NCI-H524 (cell line): ENCODE measurements at regions not wholly inside any gene's neighbourhood (a gene's known extent, or its start where the extent isn't known, plus 50 kb on each side); places are given as distances from the start of the nearest gene placed in this dataset.

ENCODE experiments used
- DNase-seq, 2 experiments: peaks; one replicate each; lab custom pipeline; 2025; lab: John Stamatoyannopoulos, UW

- no peak for DNase-seq
Observed at GRCh38 chr2:134169788-134170187, 84.1 kb upstream of the MGAT5 start.

- DNase-seq = no peak
Observed at GRCh38 chr2:134170294-134170693, 83.6 kb upstream of the MGAT5 start.

GRCh38 chr2:134170700-134171099 lies 83.2 kb upstream of the MGAT5 start:
- no peak for DNase-seq

GRCh38 chr2:134173338-134174016 lies 80.4 kb upstream of the MGAT5 start:
- peak; percentile 74 to 87 for DNase-seq

GRCh38 chr2:134174711-134175110 lies 79.2 kb upstream of the MGAT5 start:
- DNase-seq = no peak

GRCh38 chr2:134175834-134176233 lies 78.0 kb upstream of the MGAT5 start:
- no peak for DNase-seq

GRCh38 chr2:134177351-134177931 lies 76.4 kb upstream of the MGAT5 start:
- no peak for DNase-seq

GRCh38 chr2:134178138-134178877 lies 75.6 kb upstream of the MGAT5 start:
- DNase-seq = peak in 1 of 2 experiments; percentile 30

GRCh38 chr2:134181219-134181618 lies 72.7 kb upstream of the MGAT5 start:
- no peak for DNase-seq

- no peak for DNase-seq
Observed at GRCh38 chr2:134183679-134184078, 70.2 kb upstream of the MGAT5 start.

GRCh38 chr2:134185639-134186038 lies 68.2 kb upstream of the MGAT5 start:
- DNase-seq = no peak

- DNase-seq = no peak
Observed at GRCh38 chr2:134189009-134189720, 64.7 kb upstream of the MGAT5 start.

- no peak for DNase-seq
Observed at GRCh38 chr2:134190062-134190806, 63.6 kb upstream of the MGAT5 start.

- no peak for DNase-seq
Observed at GRCh38 chr2:134190807-134191203, 63.1 kb upstream of the MGAT5 start.

GRCh38 chr2:134191835-134192234 lies 62.0 kb upstream of the MGAT5 start:
- no peak for DNase-seq

- no peak for DNase-seq
Observed at GRCh38 chr2:134193006-134193405, 60.9 kb upstream of the MGAT5 start.

GRCh38 chr2:134194519-134194918 lies 59.4 kb upstream of the MGAT5 start:
- DNase-seq = no peak

GRCh38 chr2:134195341-134195740 lies 58.5 kb upstream of the MGAT5 start:
- DNase-seq = no peak

- no peak for DNase-seq
Observed at GRCh38 chr2:134197445-134197844, 56.4 kb upstream of the MGAT5 start.

GRCh38 chr2:134198006-134198634 lies 55.8 kb upstream of the MGAT5 start:
- no peak for DNase-seq

GRCh38 chr2:134199123-134199522 lies 54.7 kb upstream of the MGAT5 start:
- no peak for DNase-seq
